IMR-90 (cell line): ENCODE measurements at regions not wholly inside any gene's neighbourhood (a gene's known extent, or its start where the extent isn't known, plus 50 kb on each side); places are given as distances from the start of the nearest gene placed in this dataset.

Source experiments
- ATAC-seq: fragments of 200-7000 bp; cut with Tn5 transposase; 2 replicates; pipeline ENCODE4 v1.9.1; 2020; ENCODE audit warnings: low read depth, mild to moderate bottlenecking, moderate library complexity
- BruUV-seq: library from RNA; stranded (reverse); fragments of 400-500 nt; replicated peaks from 2 replicates; lab custom pipeline; 2021; lab: Mats Ljungman, UMichigan
- CTCF ChIA-PET: fragments of 300-600 bp; formaldehyde crosslinking; extraction: SDS; loops from one replicate; lab custom pipeline; 2021; ENCODE audit warnings: antibody characterized with exemption; lab: Yijun Ruan, JAX
- POLR2A ChIA-PET: fragments of 300-600 bp; sonication (Branson Sonifier 250); formaldehyde crosslinking; loops from one replicate; lab custom pipeline; 2022; ENCODE audit warnings: antibody characterized with exemption; ENCODE audit not compliant: unreplicated experiment; lab: Charles Lee
- DNase-seq: peaks from one replicate; pipeline ENCODE4 v3.0.0; 2013
- H2AFZ ChIP-seq: replicated peaks from 2 replicates; pipeline ENCODE3; 2013; ENCODE audit warnings: low read length, mild to moderate bottlenecking; ENCODE audit not compliant: poor library complexity
- H2AK5ac ChIP-seq: 2 replicates; pipeline ENCODE4 v1.6.1; 2013; ENCODE audit warnings: low read depth, low read length, inconsistent platforms
- H2AK9ac ChIP-seq: replicated peaks from 2 replicates; pipeline ENCODE3; 2013; ENCODE audit warnings: mild to moderate bottlenecking, low read depth, low read length, moderate library complexity; ENCODE audit not compliant: poor library complexity
- H2BK120ac ChIP-seq: 2 replicates; pipeline ENCODE4 v1.6.1; 2013; ENCODE audit warnings: low read depth, low read length, inconsistent platforms
- H2BK15ac ChIP-seq: 3 replicates; pipeline ENCODE4 v1.6.1; 2013; ENCODE audit warnings: low read depth, low read length, inconsistent platforms
- H2BK20ac ChIP-seq: 2 replicates; pipeline ENCODE4 v1.6.1; 2013; ENCODE audit warnings: low read depth, mild to moderate bottlenecking, inconsistent platforms, low read length, moderate library complexity
- H2BK5ac ChIP-seq: 2 replicates; pipeline ENCODE4 v1.6.1; 2013; ENCODE audit warnings: mild to moderate bottlenecking, low read depth, low read length, inconsistent platforms; ENCODE audit not compliant: poor library complexity, severe bottlenecking
- H3K14ac ChIP-seq: replicated peaks from 2 replicates; pipeline ENCODE4 v1.6.1; 2013; ENCODE audit warnings: low read depth, low read length, inconsistent platforms
- H3K18ac ChIP-seq: 2 replicates; pipeline ENCODE4 v1.6.1; 2013; ENCODE audit warnings: low read depth, low read length, control low read depth
- H3K23ac ChIP-seq: 2 replicates; pipeline ENCODE4 v1.6.1; 2013; ENCODE audit warnings: low read depth, low read length, inconsistent platforms
- H3K27ac ChIP-seq: 2 replicates; pipeline ENCODE4 v1.5.1; 2013; ENCODE audit warnings: mild to moderate bottlenecking, control low read depth, low read length; ENCODE audit not compliant: insufficient read depth
- H3K27me3 ChIP-seq: 2 replicates; pipeline ENCODE4 v1.6.1; 2013; ENCODE audit warnings: low read length; ENCODE audit not compliant: control insufficient read depth, insufficient read depth
- H3K36me3 ChIP-seq: 2 replicates; pipeline ENCODE4 v1.6.1; 2013; ENCODE audit warnings: low read length, mixed read lengths; ENCODE audit not compliant: control insufficient read depth, insufficient read depth
- H3K4ac ChIP-seq: 2 replicates; pipeline ENCODE4 v1.6.1; 2013; ENCODE audit warnings: low read depth, low read length, inconsistent platforms
- H3K4me1 ChIP-seq: 2 replicates; pipeline ENCODE4 v1.6.1; 2013; ENCODE audit warnings: low read length, mixed read lengths; ENCODE audit not compliant: control insufficient read depth, insufficient read depth
- H3K4me2 ChIP-seq: 2 replicates; pipeline ENCODE4 v1.6.1; 2013; ENCODE audit warnings: low read depth, mild to moderate bottlenecking, control low read depth, low read length, moderate library complexity
- H3K4me3 ChIP-seq: 2 replicates; pipeline ENCODE4 v1.5.1; 2013; ENCODE audit warnings: low read depth, mild to moderate bottlenecking, control low read depth, low read length, moderate library complexity; ENCODE audit not compliant: insufficient read depth
- H3K56ac ChIP-seq: 2 replicates; pipeline ENCODE4 v1.6.1; 2013; ENCODE audit warnings: low read length, inconsistent platforms; ENCODE audit not compliant: insufficient read depth; ENCODE audit errors: extremely low read depth
- H3K79me1 ChIP-seq, 2 experiments: 2 replicates each; pipeline ENCODE4 v1.6.1; 2013; ENCODE audit warnings: low read length in 2 of 2, inconsistent platforms in 1 of 2, low read depth in 1 of 2
- H3K9ac ChIP-seq: 2 replicates; pipeline ENCODE4 v1.6.1; 2013; ENCODE audit warnings: low read depth, low read length, control low read depth
- H3K9me1 ChIP-seq: 2 replicates; pipeline ENCODE4 v1.6.1; 2013; ENCODE audit warnings: low read length, inconsistent platforms; ENCODE audit not compliant: insufficient read depth
- H3K9me3 ChIP-seq: 2 replicates; pipeline ENCODE4 v1.6.1; 2013; ENCODE audit warnings: low read length; ENCODE audit not compliant: control insufficient read depth, insufficient read depth
- H4K20me1 ChIP-seq: 2 replicates; pipeline ENCODE4 v1.6.1; 2013; ENCODE audit warnings: low read length, inconsistent platforms; ENCODE audit not compliant: insufficient read depth
- H4K5ac ChIP-seq: 2 replicates; pipeline ENCODE4 v1.6.1; 2013; ENCODE audit warnings: mild to moderate bottlenecking, low read depth, low read length, control low read depth
- H4K8ac ChIP-seq, 2 experiments: 2 replicates each; pipeline ENCODE4 v1.6.1; 2013; ENCODE audit warnings: low read depth in 2 of 2, low read length in 2 of 2, control low read depth in 1 of 2, inconsistent platforms in 1 of 2
- H4K91ac ChIP-seq: 2 replicates; pipeline ENCODE4 v1.6.1; 2013; ENCODE audit warnings: low read depth, low read length, inconsistent platforms; ENCODE audit not compliant: insufficient read depth
- RCOR1 ChIP-seq: IDR thresholded peaks from 2 replicates; pipeline ENCODE4 v1.6.1; 2012; ENCODE audit warnings: mild to moderate bottlenecking, low read length, improper control_type of control experiment; ENCODE audit not compliant: insufficient replicate concordance
- WGBS, 2 experiments: methylation state at CpG; one replicate each; pipeline versions ENCODE4 v1.1.5 to v1.1.7; 2013; ENCODE audit warnings: missing lambda C conversion rate in 2 of 2; ENCODE audit not compliant: insufficient read length in 1 of 2; ENCODE audit errors: extremely low coverage in 2 of 2; 5-methylcytosine and 5-hydroxymethylcytosine counted together
- dilution Hi-C: fragments of 300-500 bp; cut with HindIII; formaldehyde crosslinking; loops from one replicate; pipeline ENCODE4 v1.14.3; 2018; ENCODE audit warnings: low sequenced_read_pairs; ENCODE audit not compliant: unreplicated experiment
- in situ Hi-C: fragments of 300-500 bp; cut with MboI; formaldehyde crosslinking; loops from 3 replicates; pipeline ENCODE4 v1.14.3; 2019; ENCODE audit warnings: low sequenced_read_pairs, inconsistent platforms, mixed read lengths
- intact Hi-C: fragments of 100-400 bp; cut with micrococcal nuclease; formaldehyde crosslinking; loops from 2 replicates; pipeline ENCODE4 v1.10.0; 2022
- TF ChIP-seq, protein P1 (sequence below): fragments of 150-350 bp; IDR thresholded peaks from 2 replicates; pipeline ENCODE4 v1.6.1; 2017; ENCODE audit warnings: mild to moderate bottlenecking, antibody characterized with exemption, low read length, low read depth

DNA sequence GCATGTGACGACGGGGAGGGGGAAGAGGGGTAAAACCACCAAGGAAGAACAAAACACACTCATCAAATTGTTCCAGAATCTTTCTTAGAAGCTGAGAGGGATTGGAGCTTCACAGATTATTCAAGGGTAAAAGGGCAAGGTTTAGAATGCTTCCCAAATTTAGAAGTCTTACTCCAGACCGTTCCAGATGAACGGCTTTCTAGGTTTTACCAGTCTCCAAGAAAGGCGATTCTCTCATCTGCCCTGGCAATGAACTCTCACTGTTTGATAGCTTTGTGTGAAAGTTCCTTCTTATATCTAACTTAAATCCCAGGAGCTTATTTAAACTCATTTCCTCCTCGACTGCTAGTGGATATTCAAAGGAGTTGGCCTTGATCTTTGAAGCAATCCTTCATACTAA lies 124.3 kb upstream of the PRICKLE2 start:
- H2AK5ac ChIP-seq: peak overlapping the region; percentile 6; the same call in 1 of the 2 replicates
- H3K9me1 ChIP-seq: peaks cover 21% of the 10 kb centered on the region
- no peak overlapping the region for H3K56ac ChIP-seq
- H4K20me1 ChIP-seq: no peaks in the 10 kb centered on the region
- H3K27me3 ChIP-seq: no peaks in the 10 kb centered on the region
- TF ChIP-seq, protein P1, sequence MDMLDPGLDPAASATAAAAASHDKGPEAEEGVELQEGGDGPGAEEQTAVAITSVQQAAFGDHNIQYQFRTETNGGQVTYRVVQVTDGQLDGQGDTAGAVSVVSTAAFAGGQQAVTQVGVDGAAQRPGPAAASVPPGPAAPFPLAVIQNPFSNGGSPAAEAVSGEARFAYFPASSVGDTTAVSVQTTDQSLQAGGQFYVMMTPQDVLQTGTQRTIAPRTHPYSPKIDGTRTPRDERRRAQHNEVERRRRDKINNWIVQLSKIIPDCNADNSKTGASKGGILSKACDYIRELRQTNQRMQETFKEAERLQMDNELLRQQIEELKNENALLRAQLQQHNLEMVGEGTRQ: no peak
- no peak for TF ChIP-seq RCOR1
- no peak overlapping the region; the same call in 1 of the 2 replicates for H3K18ac ChIP-seq
- no CpG with 5 or more reads among the region's 6 CpGs for WGBS, 2 experiments
- no peak overlapping the region for H3K27ac ChIP-seq
- no peak overlapping the region for H4K5ac ChIP-seq
- no peak for DNase-seq
- H3K36me3 ChIP-seq: no peaks in the 10 kb centered on the region
- no peak overlapping the region for H2AK9ac ChIP-seq
- peak overlapping the region; percentile 45; the same call in 2 of the 3 replicates for H2BK15ac ChIP-seq
- no peak for ATAC-seq
- H3K23ac ChIP-seq: no peak overlapping the region
- POLR2A ChIA-PET: no interaction called here
- no peak overlapping the region for H2AFZ ChIP-seq
- no peak overlapping the region for H2BK5ac ChIP-seq
- H3K9ac ChIP-seq: no peak overlapping the region
- no peak overlapping the region for H3K14ac ChIP-seq
- peaks cover 22% of the 10 kb centered on the region for H3K4me1 ChIP-seq
- no peaks in the 10 kb centered on the region for H3K9me3 ChIP-seq
- H4K8ac ChIP-seq: peak overlapping the region in 1 of 2 experiments; percentile 51; a peak in 2 of 4 replicates
- H3K4me3 ChIP-seq: no peak overlapping the region
- intact Hi-C loops: no loop called here
- H3K4me2 ChIP-seq: no peak overlapping the region
- H3K4ac ChIP-seq: peak overlapping the region; percentile 9; the same call in 1 of the 2 replicates
- CTCF ChIA-PET: no interaction called here
- H3K79me1 ChIP-seq: peaks cover 0 to 42% of the 10 kb centered on the region in 2 experiments; a peak in 3 of 4 replicates
- BruUV-seq: no TSS peak
- H2BK120ac ChIP-seq: peak overlapping the region; percentile 63
- peak overlapping the region; percentile 5; the same call in 1 of the 2 replicates for H2BK20ac ChIP-seq
- in situ Hi-C loops: no loop called here
- peak overlapping the region; percentile 30; the same call in 1 of the 2 replicates for H4K91ac ChIP-seq
- dilution Hi-C loops: no loop called here
